Gastrocnemius medialis (tissue), 4 donors: ENCODE measurements at regions not wholly inside any gene's neighbourhood (a gene's known extent, or its start where the extent isn't known, plus 50 kb on each side); places are given as distances from the start of the nearest gene placed in this dataset.

Experiments
- ATAC-seq, 2 donors: fragments of 150-250 bp; one replicate each; pipeline ENCODE4 v1.9.1; 2016
- DNase-seq, 2 donors: peaks; one replicate each; pipeline ENCODE4 v3.0.0-alpha.2; 2019
- H3K27ac ChIP-seq, 4 donors: fragments of 200-600 bp; sonication (generic); 1 replicate in 1 of 4; 2 replicates in 3 of 4; pipeline ENCODE4 v1.5.1; 2016 to 2018; ENCODE audit warnings: mild to moderate bottlenecking in 2 of 4, moderate library complexity in 1 of 4
- H3K27me3 ChIP-seq, 3 donors: fragments of 200-600 bp; sonication (generic) in 2 of 3; 1 replicate in 1 of 3; 2 replicates in 2 of 3; pipeline versions ENCODE4 v1.5.1 to v1.6.0; 2016 to 2019; ENCODE audit warnings: mild to moderate bottlenecking in 1 of 3, moderate library complexity in 1 of 3
- H3K36me3 ChIP-seq, 2 donors: fragments of 200-600 bp; sonication (generic) in 1 of 2; one replicate each; pipeline ENCODE4 v1.5.1; 2017 to 2018
- H3K4me1 ChIP-seq, 2 donors: fragments of 200-600 bp; sonication (generic) in 1 of 2; one replicate each; pipeline ENCODE4 v1.5.1; 2016 to 2017; ENCODE audit warnings: mild to moderate bottlenecking in 2 of 2
- H3K4me3 ChIP-seq, 4 donors: fragments of 200-600 bp; sonication (generic) in 3 of 4; 1 replicate in 1 of 4; 2 replicates in 3 of 4; pipeline ENCODE4 v1.5.1; 2016 to 2019; ENCODE audit warnings: mild to moderate bottlenecking in 2 of 4
- H3K9me3 ChIP-seq, 3 donors: fragments of 200-600 bp; sonication (generic) in 2 of 3; 1 replicate in 1 of 3; 2 replicates in 2 of 3; pipeline ENCODE4 v1.5.1; 2016 to 2019
- POLR2A ChIP-seq, 2 donors: fragments of 450-650 bp; IDR thresholded peaks; one replicate each; pipeline ENCODE4 v1.6.1; 2017; ENCODE audit warnings: antibody characterized with exemption in 2 of 2, mild to moderate bottlenecking in 2 of 2, moderate library complexity in 2 of 2
- in situ Hi-C, 4 donors: fragments of 200-750 bp; cut with MboI; loops; one replicate each; pipeline versions ENCODE4 v1.15.0 to v1.8.0; 2017; ENCODE audit warnings: low sequenced_read_pairs in 4 of 4
- intact Hi-C: fragments of 100-400 bp; cut with DNase I; formaldehyde crosslinking; loops from one replicate; pipeline ENCODE4 v1.15.1; 2023; ENCODE audit warnings: low total_unique reads
- TF ChIP-seq, protein P1 (sequence below), 5 experiments: fragments of 450-650 bp in 3 of 5; fragments of 200-600 bp in 2 of 5; sonication (generic) in 2 of 5; IDR thresholded peaks in 4 of 5; conservative IDR thresholded peaks in 1 of 5; 1 replicate in 4 of 5; 2 replicates in 1 of 5; pipeline ENCODE4 v1.5.1; 2016 to 2019; ENCODE audit warnings: antibody characterized with exemption in 5 of 5, mild to moderate bottlenecking in 3 of 5, moderate library complexity in 3 of 5

DNA sequence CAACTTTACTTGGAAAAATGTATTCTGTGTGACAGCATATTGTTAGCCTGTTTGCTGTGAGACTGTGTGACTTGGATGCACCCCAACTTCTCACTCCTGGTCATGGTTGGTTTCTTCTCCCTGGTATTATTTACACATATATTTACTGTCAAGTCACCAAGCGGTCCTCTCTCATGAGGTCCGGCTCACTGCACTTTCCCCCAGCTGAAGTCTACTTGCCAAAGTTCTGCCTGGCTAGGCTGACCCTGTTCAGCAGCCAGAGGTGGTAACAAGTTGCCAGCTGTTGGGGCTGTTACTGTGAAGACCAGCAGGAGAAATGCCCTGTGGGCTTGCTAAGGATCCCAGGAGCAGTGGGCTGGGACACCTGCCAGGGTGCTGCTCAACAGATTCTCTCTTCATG lies 337.5 kb downstream of the MFSD1 start:
- DNase-seq = no peak
- Histone ChIP-seq H3K4me3 (no peak overlapping the region), H3K4me1 (peaks cover 3 to 5% of the 10 kb centered on the region in 2 donors), H3K27ac (no peak overlapping the region), H3K36me3 (no peaks in the 10 kb centered on the region), H3K9me3 (no peaks in the 10 kb centered on the region), H3K27me3 (no peaks in the 10 kb centered on the region)
- no peak for TF ChIP-seq POLR2A (IDR thresholded peaks at IDR 0.05)
- TF ChIP-seq, protein P1, sequence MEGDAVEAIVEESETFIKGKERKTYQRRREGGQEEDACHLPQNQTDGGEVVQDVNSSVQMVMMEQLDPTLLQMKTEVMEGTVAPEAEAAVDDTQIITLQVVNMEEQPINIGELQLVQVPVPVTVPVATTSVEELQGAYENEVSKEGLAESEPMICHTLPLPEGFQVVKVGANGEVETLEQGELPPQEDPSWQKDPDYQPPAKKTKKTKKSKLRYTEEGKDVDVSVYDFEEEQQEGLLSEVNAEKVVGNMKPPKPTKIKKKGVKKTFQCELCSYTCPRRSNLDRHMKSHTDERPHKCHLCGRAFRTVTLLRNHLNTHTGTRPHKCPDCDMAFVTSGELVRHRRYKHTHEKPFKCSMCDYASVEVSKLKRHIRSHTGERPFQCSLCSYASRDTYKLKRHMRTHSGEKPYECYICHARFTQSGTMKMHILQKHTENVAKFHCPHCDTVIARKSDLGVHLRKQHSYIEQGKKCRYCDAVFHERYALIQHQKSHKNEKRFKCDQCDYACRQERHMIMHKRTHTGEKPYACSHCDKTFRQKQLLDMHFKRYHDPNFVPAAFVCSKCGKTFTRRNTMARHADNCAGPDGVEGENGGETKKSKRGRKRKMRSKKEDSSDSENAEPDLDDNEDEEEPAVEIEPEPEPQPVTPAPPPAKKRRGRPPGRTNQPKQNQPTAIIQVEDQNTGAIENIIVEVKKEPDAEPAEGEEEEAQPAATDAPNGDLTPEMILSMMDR (IDR thresholded peaks at IDR 0.05 in 4 of 5, conservative IDR thresholded peaks at IDR 0.05 in 1 of 5) = no peak
- no peak for ATAC-seq
- in situ Hi-C loops (no loop called here), intact Hi-C loops (no loop called here)

DNA sequence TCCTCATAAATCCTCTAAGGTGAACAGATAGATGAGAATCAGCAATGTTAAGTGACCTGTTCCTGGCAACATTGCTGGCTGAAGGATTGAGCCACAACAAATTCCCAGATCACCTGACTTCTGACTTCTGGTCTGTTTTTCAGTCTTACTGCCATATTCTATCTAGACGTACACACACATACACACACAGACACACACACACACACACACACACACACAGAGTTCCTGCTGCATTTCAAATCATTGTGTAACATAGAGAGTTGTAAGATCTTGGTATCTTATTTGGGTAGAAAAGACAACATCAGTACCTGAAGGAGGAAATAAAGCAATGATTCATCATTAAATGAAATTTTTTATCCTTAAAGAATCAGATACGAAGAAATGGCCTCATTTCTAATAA lies 342.6 kb downstream of the MFSD1 start:
- TF ChIP-seq, protein P1 (IDR thresholded peaks at IDR 0.05 in 4 of 5, conservative IDR thresholded peaks at IDR 0.05 in 1 of 5) = no peak
- TF ChIP-seq POLR2A (IDR thresholded peaks at IDR 0.05) = no peak
- DNase-seq (no peak), ATAC-seq (no peak)
- H3K4me1 ChIP-seq = peaks cover 0 to 1% of the 10 kb centered on the region in 2 donors
- intact Hi-C loops = no loop called here
- in situ Hi-C loops = no loop called here
- H3K36me3 ChIP-seq = no peaks in the 10 kb centered on the region
- H3K27ac ChIP-seq = no peak overlapping the region
- no peaks in the 10 kb centered on the region for H3K27me3 ChIP-seq
- H3K9me3 ChIP-seq = no peaks in the 10 kb centered on the region
- H3K4me3 ChIP-seq = no peak overlapping the region

DNA sequence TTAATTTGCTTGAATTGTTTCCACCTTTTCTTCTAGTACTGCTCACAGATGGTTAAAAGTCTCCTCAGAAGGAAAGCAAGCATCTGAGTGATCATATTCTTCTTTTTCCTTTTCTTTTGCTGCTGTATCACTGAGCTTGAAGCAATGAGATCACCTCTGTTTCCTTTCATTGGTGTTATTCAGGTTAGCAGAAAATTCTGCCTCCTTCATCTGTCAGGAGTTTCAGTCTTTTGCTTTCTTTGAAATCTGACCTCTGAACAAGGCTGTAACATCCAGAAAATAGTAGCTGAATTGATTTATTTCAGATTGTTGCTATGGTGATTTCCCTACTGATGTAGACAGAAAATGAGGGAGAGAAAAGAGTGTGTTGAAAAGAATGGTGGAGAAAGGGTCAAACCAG lies 343.0 kb downstream of the MFSD1 start:
- intact Hi-C loops = no loop called here
- DNase-seq (no peak), ATAC-seq (no peak)
- Histone ChIP-seq H3K27ac (no peak overlapping the region), H3K27me3 (no peaks in the 10 kb centered on the region), H3K9me3 (no peaks in the 10 kb centered on the region), H3K36me3 (no peaks in the 10 kb centered on the region), H3K4me3 (no peak overlapping the region), H3K4me1 (no peaks in the 10 kb centered on the region)
- TF ChIP-seq, protein P1 (IDR thresholded peaks at IDR 0.05 in 4 of 5, conservative IDR thresholded peaks at IDR 0.05 in 1 of 5) = no peak
- no peak for TF ChIP-seq POLR2A (IDR thresholded peaks at IDR 0.05)
- in situ Hi-C loops = no loop called here

DNA sequence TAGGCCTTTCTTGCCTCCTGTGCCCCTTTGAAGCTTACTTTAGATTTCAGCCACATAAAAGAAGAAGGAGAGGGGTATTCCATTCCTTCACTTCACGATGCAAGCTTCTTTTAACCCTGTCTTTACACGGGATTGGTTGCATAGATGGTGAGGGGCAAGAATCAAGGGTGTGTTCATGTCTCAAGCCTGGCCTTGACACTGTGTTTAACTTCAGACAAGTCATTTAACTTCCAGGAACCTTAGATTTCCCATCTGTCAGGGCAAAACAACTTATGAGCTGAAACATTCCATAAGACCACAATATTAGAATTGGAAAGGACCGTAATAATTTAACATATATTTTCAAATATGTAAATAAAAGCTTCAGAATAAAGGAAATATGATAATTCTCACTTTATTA lies 344.5 kb downstream of the MFSD1 start:
- H3K36me3 ChIP-seq = no peaks in the 10 kb centered on the region
- no peaks in the 10 kb centered on the region for H3K27me3 ChIP-seq
- H3K9me3 ChIP-seq = no peaks in the 10 kb centered on the region
- TF ChIP-seq, protein P1 (IDR thresholded peaks at IDR 0.05 in 4 of 5, conservative IDR thresholded peaks at IDR 0.05 in 1 of 5) = no peak
- TF ChIP-seq POLR2A (IDR thresholded peaks at IDR 0.05) = no peak
- ATAC-seq (no peak), DNase-seq (no peak)
- no peak overlapping the region for H3K4me3 ChIP-seq
- intact Hi-C loops (no loop called here), in situ Hi-C loops (no loop called here)
- H3K27ac ChIP-seq = no peak overlapping the region
- H3K4me1 ChIP-seq = no peaks in the 10 kb centered on the region

DNA sequence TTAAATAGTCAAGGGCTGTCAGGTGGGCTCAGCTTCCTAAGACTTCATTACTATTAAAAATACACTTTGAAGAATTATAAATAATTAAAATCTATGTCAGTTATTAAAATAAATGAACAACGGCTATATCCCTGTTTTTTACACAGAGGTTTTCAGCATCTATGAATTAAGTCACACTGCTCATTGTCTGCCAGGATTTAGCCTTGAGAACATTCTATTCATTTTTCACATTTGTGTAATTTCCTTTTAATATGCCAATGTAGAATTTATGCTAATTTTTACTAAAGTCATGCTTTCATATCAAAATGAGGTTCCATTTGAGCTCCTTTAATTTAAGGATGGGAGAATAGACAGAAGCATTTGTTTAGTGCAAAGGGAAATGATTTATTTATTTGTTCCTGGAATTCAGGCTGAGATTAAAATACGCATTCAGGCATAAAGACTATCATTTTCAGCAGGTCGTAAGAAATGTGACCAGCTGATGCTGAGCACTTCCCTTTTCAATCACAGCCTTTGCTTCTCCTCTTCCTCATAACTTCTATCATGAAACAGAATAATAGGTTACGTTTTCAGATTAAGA lies 345.1 kb downstream of the MFSD1 start:
- H3K4me1 ChIP-seq = no peaks in the 10 kb centered on the region
- H3K9me3 ChIP-seq = no peaks in the 10 kb centered on the region
- no peak for TF ChIP-seq POLR2A (IDR thresholded peaks at IDR 0.05)
- TF ChIP-seq, protein P1 (IDR thresholded peaks at IDR 0.05 in 4 of 5, conservative IDR thresholded peaks at IDR 0.05 in 1 of 5) = no peak
- ATAC-seq = no peak
- intact Hi-C loops (no loop called here), in situ Hi-C loops (no loop called here)
- no peaks in the 10 kb centered on the region for H3K36me3 ChIP-seq
- no peak overlapping the region for H3K4me3 ChIP-seq
- H3K27me3 ChIP-seq = no peaks in the 10 kb centered on the region
- H3K27ac ChIP-seq = no peak overlapping the region
- no peak for DNase-seq
